OCI-LY1 (cell line): ENCODE measurements at regions not wholly inside any gene's neighbourhood (a gene's known extent, or its start where the extent isn't known, plus 50 kb on each side); places are given as distances from the start of the nearest gene placed in this dataset.

Source experiments
- H2AFZ ChIP-seq: fragments of 200-600 bp; sonication (generic), shearing (Covaris generic); 2 replicates; pipeline ENCODE4 v1.6.0; 2014; ENCODE audit warnings: antibody characterized with exemption, mild to moderate bottlenecking, low read length
- H3F3A ChIP-seq: fragments of 200-600 bp; sonication (generic), shearing (Covaris generic); 2 replicates; pipeline ENCODE4 v1.6.0; 2014; ENCODE audit warnings: mild to moderate bottlenecking, antibody characterized with exemption, low read length, moderate library complexity; ENCODE audit not compliant: insufficient read depth
- H3K27ac ChIP-seq: fragments of 200-600 bp; sonication (generic); 2 replicates; pipeline ENCODE4 v1.5.1; 2014; ENCODE audit warnings: low read length, mixed run types, mild to moderate bottlenecking, low read depth; ENCODE audit not compliant: poor library complexity, severe bottlenecking
- H3K27me3 ChIP-seq: fragments of 200-600 bp; sonication (generic); 2 replicates; pipeline ENCODE4 v1.6.0; 2014; ENCODE audit warnings: antibody characterized with exemption, mild to moderate bottlenecking, low read length, moderate library complexity; ENCODE audit not compliant: insufficient read depth
- H3K36me3 ChIP-seq: fragments of 200-600 bp; sonication (generic); 2 replicates; pipeline ENCODE4 v1.6.1; 2014; ENCODE audit warnings: mild to moderate bottlenecking, antibody characterized with exemption, low read length, moderate library complexity, mixed read lengths; ENCODE audit not compliant: insufficient read depth
- H3K4me1 ChIP-seq: fragments of 200-600 bp; sonication (generic); 2 replicates; pipeline ENCODE4 v1.5.1; 2014; ENCODE audit warnings: mild to moderate bottlenecking, low read length, moderate library complexity; ENCODE audit not compliant: insufficient read depth, severe bottlenecking
- H3K4me2 ChIP-seq: fragments of 200-600 bp; sonication (generic), shearing (Covaris generic); 2 replicates; pipeline ENCODE4 v1.6.1; 2014; ENCODE audit warnings: low read length
- H3K4me3 ChIP-seq: fragments of 200-600 bp; sonication (generic); 2 replicates; pipeline ENCODE4 v1.5.1; 2014; ENCODE audit warnings: low read length, low read depth, mild to moderate bottlenecking, mixed read lengths; ENCODE audit not compliant: poor library complexity, severe bottlenecking
- H3K79me2 ChIP-seq: fragments of 200-600 bp; shearing (Covaris generic); 2 replicates; pipeline ENCODE4 v1.6.1; 2016; ENCODE audit warnings: mixed run types, low read length, mixed read lengths; ENCODE audit not compliant: insufficient read depth
- H3K9ac ChIP-seq: fragments of 200-600 bp; sonication (generic), shearing (Covaris generic); 2 replicates; pipeline ENCODE4 v1.6.1; 2014; ENCODE audit warnings: mild to moderate bottlenecking, low read length, mixed read lengths
- H3K9me2 ChIP-seq: fragments of 200-600 bp; sonication (generic), shearing (Covaris generic); 2 replicates; pipeline ENCODE4 v1.6.1; 2014; ENCODE audit warnings: low read depth, mild to moderate bottlenecking, low read length, mixed read lengths
- H3K9me3 ChIP-seq: fragments of 200-600 bp; shearing (Covaris generic); 2 replicates; pipeline ENCODE4 v1.6.1; 2014; ENCODE audit warnings: low read length, mixed read lengths
- H4K20me1 ChIP-seq: fragments of 200-600 bp; sonication (generic), shearing (Covaris generic); 2 replicates; pipeline ENCODE4 v1.6.0; 2016; ENCODE audit warnings: mild to moderate bottlenecking, low read length; ENCODE audit not compliant: insufficient read depth
- EZH2 ChIP-seq: fragments of 200-600 bp; sonication (generic), shearing (Covaris generic); IDR thresholded peaks from 2 replicates; pipeline ENCODE4 v1.8.0; 2017; ENCODE audit warnings: borderline replicate concordance, mixed run types, mild to moderate bottlenecking, antibody characterized with exemption, low read length, moderate library complexity, mixed read lengths
- TF ChIP-seq, protein P1 (sequence below): fragments of 200-600 bp; sonication (generic), shearing (Covaris generic); IDR thresholded peaks from 2 replicates; pipeline ENCODE4 v1.5.1; 2017; ENCODE audit warnings: mild to moderate bottlenecking, antibody characterized with exemption, low read length, moderate library complexity, mixed read lengths

DNA sequence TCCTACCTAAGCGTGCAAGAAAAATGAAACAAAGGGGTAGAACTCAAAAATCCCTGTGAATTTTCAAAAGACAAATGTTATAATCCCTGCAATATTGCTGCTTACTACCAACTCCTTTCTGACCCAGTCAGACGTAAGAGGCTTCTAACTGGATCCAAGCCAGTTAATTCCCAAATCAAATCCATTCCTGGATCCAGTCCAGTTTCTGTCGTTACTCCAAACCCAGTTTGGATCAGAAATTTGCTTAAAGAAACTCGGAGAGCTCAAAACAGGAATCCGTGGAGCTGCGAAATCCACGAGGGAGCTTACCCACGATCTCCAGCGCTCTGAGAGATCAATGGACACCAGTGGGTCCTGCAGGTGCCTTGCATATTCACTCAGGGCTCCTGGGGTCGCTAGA, 62.8 kb upstream of the IKZF2 start:
- Histone ChIP-seq H3K4me1 (peaks cover under 1% of the 10 kb centered on the region), H3K4me3 (no peak overlapping the region), H2AFZ (no peak overlapping the region), H3K36me3 (no peaks in the 10 kb centered on the region), H3K27ac (no peak overlapping the region), H3K9me3 (peaks cover 4% of the 10 kb centered on the region), H3K27me3 (no peaks in the 10 kb centered on the region), H3F3A (no peaks in the 10 kb centered on the region), H3K9ac (no peak overlapping the region), H3K9me2 (no peaks in the 10 kb centered on the region), H4K20me1 (no peaks in the 10 kb centered on the region), H3K4me2 (no peak overlapping the region), H3K79me2 (no peaks in the 10 kb centered on the region)
- TF ChIP-seq, protein P1, sequence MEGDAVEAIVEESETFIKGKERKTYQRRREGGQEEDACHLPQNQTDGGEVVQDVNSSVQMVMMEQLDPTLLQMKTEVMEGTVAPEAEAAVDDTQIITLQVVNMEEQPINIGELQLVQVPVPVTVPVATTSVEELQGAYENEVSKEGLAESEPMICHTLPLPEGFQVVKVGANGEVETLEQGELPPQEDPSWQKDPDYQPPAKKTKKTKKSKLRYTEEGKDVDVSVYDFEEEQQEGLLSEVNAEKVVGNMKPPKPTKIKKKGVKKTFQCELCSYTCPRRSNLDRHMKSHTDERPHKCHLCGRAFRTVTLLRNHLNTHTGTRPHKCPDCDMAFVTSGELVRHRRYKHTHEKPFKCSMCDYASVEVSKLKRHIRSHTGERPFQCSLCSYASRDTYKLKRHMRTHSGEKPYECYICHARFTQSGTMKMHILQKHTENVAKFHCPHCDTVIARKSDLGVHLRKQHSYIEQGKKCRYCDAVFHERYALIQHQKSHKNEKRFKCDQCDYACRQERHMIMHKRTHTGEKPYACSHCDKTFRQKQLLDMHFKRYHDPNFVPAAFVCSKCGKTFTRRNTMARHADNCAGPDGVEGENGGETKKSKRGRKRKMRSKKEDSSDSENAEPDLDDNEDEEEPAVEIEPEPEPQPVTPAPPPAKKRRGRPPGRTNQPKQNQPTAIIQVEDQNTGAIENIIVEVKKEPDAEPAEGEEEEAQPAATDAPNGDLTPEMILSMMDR = no peak
- no peak for TF ChIP-seq EZH2

DNA sequence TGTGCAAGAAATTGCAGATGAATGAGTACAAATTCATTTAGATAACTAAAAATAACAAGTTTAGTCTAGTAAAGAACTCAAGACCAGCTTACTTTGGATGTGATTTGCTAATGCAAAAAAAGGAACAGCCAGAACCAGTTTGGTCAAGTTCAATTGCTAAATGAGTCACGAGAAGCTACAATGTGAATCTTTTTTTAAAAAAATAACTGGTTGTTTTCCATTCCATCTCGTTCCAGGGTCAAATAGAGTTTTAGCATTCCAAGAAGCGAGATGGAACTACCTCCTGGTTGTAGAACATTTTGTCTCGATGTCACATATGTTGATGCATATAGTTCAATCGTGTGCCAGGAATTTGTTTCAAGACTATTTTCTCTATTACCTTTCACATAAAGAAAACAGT, 65.0 kb upstream of the IKZF2 start:
- Histone ChIP-seq H3F3A (no peaks in the 10 kb centered on the region), H3K36me3 (no peaks in the 10 kb centered on the region), H3K9me2 (no peaks in the 10 kb centered on the region), H3K79me2 (no peaks in the 10 kb centered on the region), H3K4me2 (no peak overlapping the region), H3K9me3 (peaks cover 1% of the 10 kb centered on the region), H2AFZ (0 out of 2 replicates have a peak overlapping the region, but pooled peaks have one; percentile 45), H3K27me3 (no peaks in the 10 kb centered on the region), H3K4me1 (peaks cover 22% of the 10 kb centered on the region), H4K20me1 (no peaks in the 10 kb centered on the region), H3K9ac (no peak overlapping the region), H3K4me3 (no peak overlapping the region), H3K27ac (no peak overlapping the region)
- TF ChIP-seq EZH2 = no peak
- TF ChIP-seq, protein P1 = no peak

DNA sequence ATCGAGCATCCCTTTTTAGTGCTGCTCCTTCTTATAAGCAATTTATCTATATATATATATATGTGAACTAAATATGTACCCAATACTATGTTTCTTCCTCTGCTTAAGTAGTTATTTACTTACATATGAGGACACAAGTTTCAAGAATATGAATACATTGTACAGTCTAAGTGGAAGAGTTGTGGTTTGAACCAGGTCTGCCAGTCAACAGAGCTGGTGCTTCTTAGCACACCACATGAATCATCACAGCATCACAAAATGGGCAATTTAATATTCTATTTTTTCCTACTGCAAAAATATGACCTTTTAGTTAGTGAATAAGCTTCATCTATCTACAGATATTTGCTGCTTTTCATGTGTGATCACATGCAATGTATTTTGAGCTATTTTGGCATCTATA, 64.4 kb upstream of the SPAG16 start:
- H3K9me2 ChIP-seq = no peaks in the 10 kb centered on the region
- no peaks in the 10 kb centered on the region for H3K27me3 ChIP-seq
- no peak overlapping the region for H3K9ac ChIP-seq
- H3K4me1 ChIP-seq = peaks cover 49% of the 10 kb centered on the region
- H3K27ac ChIP-seq = peak overlapping the region; percentile 66
- no peak overlapping the region for H3K4me3 ChIP-seq
- H3K4me2 ChIP-seq = no peak overlapping the region
- H3F3A ChIP-seq = no peaks in the 10 kb centered on the region
- H3K79me2 ChIP-seq = no peaks in the 10 kb centered on the region
- no peak overlapping the region for H2AFZ ChIP-seq
- no peaks in the 10 kb centered on the region for H4K20me1 ChIP-seq
- TF ChIP-seq EZH2 = no peak
- TF ChIP-seq, protein P1 = no peak
- no peaks in the 10 kb centered on the region; the same call in 1 of the 2 replicates for H3K9me3 ChIP-seq
- H3K36me3 ChIP-seq = no peaks in the 10 kb centered on the region
